NCI-H446 (cell line): ENCODE measurements at regions not wholly inside any gene's neighbourhood (a gene's known extent, or its start where the extent isn't known, plus 50 kb on each side); places are given as distances from the start of the nearest gene placed in this dataset.

Source experiments
- DNase-seq, 2 experiments: peaks; one replicate each; lab custom pipeline; 2025; lab: John Stamatoyannopoulos, UW

- no peak for DNase-seq
Observed at GRCh38 chr14:97350415-97350814, 553.2 kb downstream of the VRK1 start.

GRCh38 chr14:97350894-97351731, 553.9 kb downstream of the VRK1 start:
- DNase-seq = no peak

- DNase-seq = no peak
Observed at GRCh38 chr14:97353102-97353501, 555.9 kb downstream of the VRK1 start.

DNA sequence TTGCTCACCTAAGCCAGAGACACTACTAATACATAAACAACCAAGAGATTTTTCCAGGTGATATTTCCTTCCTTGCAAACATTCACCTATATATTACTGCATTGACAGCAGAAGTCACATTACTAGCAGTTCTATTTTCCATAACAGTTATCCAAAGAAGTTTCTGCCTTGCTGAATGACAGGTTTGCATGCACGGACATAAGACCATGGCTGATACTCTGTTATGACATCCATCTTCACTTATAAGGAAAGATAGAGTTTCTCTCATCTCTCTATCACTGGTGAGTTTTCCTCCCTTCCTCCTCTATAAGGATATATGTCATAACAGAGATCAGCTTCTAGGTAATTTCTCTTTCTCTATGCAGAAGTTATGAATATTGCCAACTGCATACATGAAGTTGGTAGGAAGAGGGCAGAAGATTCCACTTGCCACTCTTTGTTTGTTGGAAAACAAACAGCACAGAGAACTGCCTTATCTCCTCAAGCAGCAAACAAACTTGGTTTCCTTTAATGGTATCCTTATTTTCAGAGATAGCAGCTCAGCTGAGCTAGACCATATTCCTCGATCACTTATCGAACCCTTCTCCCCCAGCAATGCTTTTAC, 557.0 kb downstream of the VRK1 start:
- DNase-seq = no peak

DNA sequence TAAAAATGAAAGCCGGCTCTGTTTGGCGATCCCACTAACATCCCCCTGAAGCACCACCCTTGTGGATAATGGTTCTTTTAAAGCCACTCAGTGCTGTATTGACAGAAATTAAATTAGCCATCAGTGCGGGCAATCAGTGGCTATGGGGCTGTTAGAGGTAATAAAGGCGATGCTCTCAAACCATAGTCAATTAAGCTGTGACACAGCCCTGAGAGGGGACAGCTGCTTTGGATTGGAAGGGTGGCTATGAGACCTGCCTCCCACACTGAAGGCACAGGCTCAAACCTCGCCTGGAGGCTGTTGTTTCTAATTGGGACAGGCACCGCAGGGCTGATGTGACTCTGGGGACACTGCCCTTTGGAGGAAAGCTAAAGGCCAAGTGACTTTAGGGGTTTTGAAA, 562.2 kb downstream of the VRK1 start:
- DNase-seq = no peak

- DNase-seq = no peak
Observed at GRCh38 chr14:97361181-97361580, 564.0 kb downstream of the VRK1 start.

- DNase-seq = no peak
Observed at GRCh38 chr14:97361958-97362357, 564.8 kb downstream of the VRK1 start.

- no peak for DNase-seq
Observed at GRCh38 chr14:97366400-97366799, 569.2 kb downstream of the VRK1 start.

DNA sequence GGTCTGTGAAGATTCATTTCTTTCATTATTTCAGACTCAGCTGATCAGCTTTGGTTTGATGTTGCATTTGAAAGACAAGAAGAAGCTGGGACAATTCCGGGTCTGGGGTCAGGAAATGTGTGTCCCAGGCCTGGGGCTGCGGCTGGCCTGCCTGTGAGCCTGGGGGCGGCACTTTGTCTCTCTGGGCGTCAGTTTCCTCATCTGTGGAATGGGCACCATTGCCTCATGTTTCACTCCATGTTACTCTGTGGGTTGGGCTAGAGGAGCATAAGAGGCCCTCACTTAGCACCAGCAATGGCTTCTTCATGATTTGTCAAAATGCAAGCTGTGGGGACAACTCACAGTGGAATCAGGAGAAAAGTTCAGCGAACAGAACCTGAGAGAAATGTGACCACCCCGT, 570.1 kb downstream of the VRK1 start:
- DNase-seq = no peak

- no peak for DNase-seq
Observed at GRCh38 chr14:97368049-97368448, 570.9 kb downstream of the VRK1 start.

DNA sequence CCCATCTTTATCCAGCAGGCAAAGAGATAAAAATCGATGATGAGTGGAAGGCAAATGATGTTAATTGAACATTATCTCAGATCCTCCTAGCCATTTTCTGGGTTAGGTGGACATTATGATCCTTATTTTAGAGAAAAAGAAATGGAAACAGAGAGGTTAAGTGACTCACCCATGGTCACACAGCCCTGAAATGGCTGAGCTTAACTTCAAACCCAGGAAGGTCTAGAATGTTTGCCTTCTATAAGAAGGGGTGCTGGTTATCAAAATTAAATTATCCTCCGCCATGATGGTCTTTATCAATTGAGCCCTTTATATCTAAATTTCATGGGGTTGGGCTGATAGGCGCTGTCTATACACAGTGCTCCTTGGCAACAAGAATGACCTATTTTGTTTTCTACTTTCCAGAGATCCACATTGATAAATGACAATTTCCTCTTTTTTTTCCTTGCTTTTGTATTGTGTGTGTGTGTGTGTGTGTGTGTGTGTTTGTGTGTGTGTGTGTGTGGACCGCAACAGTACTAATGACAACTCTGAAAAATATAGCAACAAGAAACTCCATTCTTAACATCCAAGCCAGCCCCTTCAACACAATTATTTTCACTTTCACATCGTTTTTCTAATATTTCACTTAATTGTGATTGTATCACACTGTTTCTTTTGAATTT, 571.9 kb downstream of the VRK1 start:
- no peak for DNase-seq

- no peak for DNase-seq
Observed at GRCh38 chr14:97369901-97370300, 572.7 kb downstream of the VRK1 start.

DNA sequence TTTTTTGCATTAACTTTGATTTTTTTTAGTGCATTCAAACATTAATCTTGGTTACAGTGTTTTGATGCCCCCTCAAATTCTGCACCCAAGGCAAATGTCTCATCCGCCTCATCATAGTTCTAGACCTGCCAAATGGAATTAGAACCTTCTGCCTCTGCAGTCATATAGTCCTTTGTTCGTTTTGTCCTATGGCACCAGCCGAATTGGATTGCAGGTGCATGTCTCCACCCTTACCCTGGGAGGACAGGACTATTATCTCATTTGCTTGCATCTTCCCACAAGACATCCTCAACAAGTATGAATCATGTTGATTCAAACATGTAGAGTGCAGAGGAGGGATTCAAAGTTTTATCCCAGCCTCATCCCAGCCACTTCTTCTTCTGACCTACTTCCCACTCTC, 579.1 kb downstream of the VRK1 start:
- no peak for DNase-seq

- DNase-seq = no peak
Observed at GRCh38 chr14:97377550-97377949, 580.4 kb downstream of the VRK1 start.

DNA sequence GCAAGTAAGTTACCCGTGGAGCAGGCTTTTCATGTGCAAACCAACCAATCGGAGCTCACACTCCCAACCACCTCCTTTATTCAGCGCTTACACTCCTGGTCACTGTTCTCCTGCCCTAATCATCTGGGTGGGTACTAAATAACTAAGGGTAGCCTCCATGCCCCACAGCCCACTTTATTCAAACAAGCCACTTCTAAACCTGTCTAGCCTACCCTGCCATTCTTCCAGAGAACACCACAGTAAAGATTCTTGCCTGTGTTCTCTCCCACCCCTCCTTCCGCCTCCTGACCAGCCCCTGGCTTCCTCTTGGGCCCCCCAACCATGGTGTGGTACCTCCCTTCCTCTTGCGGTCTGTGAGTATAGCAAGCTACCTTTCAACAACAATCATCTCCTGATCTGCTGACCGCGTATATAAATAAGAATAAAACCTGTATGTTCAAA, 581.9 kb downstream of the VRK1 start:
- DNase-seq = no peak

- DNase-seq = no peak
Observed at GRCh38 chr14:97380539-97380941, 583.4 kb downstream of the VRK1 start.

- DNase-seq = no peak
Observed at GRCh38 chr14:97381309-97381708, 584.1 kb downstream of the VRK1 start.

GRCh38 chr14:97382616-97383226, 585.5 kb downstream of the VRK1 start:
- no peak for DNase-seq

- DNase-seq = no peak
Observed at GRCh38 chr14:97385727-97386126, 588.5 kb downstream of the VRK1 start.

DNA sequence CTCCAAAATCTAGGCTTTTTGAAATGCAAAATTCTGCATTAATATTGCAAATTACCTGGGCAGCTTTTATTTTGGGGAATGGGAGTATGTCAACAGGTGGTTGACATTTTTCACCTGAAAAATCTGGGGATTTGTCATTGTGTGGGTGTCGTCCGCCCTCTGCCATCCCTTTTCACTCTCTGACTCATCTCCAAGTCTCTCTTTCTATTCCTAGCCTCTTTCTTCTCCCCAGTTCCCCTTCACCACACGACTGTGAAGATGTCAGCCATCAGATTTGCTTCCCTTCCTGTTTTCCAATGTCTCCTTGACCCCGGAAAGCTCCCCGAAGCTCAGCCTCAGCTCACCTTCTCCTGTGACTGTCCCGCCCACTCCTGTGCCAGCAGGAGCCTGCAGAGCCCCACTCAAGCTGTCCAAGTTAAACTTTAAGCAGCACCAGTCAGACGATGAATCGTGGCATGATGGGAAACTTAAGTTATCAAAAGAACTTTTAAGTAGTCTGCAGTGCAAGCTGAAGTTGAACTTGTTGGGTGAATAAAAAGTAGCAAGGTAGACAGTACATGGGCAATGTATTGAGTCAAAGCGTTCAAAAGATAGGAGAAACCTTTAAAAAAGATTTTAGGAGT, 590.2 kb downstream of the VRK1 start:
- DNase-seq = no peak

DNA sequence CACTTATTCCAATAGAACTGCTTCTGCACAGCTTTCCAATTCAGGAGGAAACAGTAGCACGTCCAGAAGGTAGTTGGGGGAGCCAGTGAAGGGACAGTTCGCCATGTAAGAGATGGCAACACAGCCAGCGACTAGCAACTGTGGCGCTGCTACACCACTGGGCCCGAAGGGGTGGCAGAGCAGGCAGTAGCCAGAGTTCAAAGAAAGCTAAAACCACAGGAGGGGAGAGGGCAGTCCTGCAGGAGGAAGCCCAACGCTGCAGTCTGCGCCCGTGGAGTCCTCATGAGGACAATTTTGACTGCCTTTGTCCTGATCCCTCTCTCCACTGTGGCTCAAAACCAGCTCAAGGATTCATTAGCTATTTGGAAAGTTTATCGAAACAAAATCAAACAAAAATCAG, 591.2 kb downstream of the VRK1 start:
- DNase-seq = no peak

- DNase-seq = no peak
Observed at GRCh38 chr14:97390096-97390724, 593.0 kb downstream of the VRK1 start.
